KMS-11 (cell line): ENCODE measurements at regions not wholly inside any gene's neighbourhood (a gene's known extent, or its start where the extent isn't known, plus 50 kb on each side); places are given as distances from the start of the nearest gene placed in this dataset.

Experiments
- H2AFZ ChIP-seq: fragments of 200-600 bp; sonication (generic); 2 replicates; pipeline ENCODE4 v1.6.1; 2016; ENCODE audit warnings: antibody characterized with exemption, mixed run types, low read depth
- H3K27ac ChIP-seq: fragments of 200-600 bp; sonication (generic); 2 replicates; pipeline ENCODE4 v1.6.1; 2016; ENCODE audit warnings: mild to moderate bottlenecking, mixed run types
- H3K27me3 ChIP-seq: fragments of 200-600 bp; sonication (generic); 2 replicates; pipeline ENCODE4 v1.6.1; 2017; ENCODE audit warnings: mild to moderate bottlenecking, low read depth, mixed run types, moderate library complexity; ENCODE audit not compliant: insufficient read depth
- H3K36me3 ChIP-seq: fragments of 200-600 bp; sonication (generic); 2 replicates; pipeline ENCODE4 v1.6.1; 2017; ENCODE audit warnings: mild to moderate bottlenecking, mixed run types; ENCODE audit not compliant: insufficient read depth
- H3K4me1 ChIP-seq: fragments of 200-600 bp; sonication (generic); 2 replicates; pipeline ENCODE4 v1.6.1; 2016; ENCODE audit warnings: mild to moderate bottlenecking, low read depth, mixed run types; ENCODE audit not compliant: poor library complexity, severe bottlenecking
- H3K4me2 ChIP-seq: fragments of 200-600 bp; sonication (generic); 2 replicates; pipeline ENCODE4 v1.7.0; 2016; ENCODE audit warnings: mild to moderate bottlenecking, mixed run types
- H3K4me3 ChIP-seq: fragments of 200-600 bp; sonication (generic); IDR thresholded peaks from 2 replicates; pipeline ENCODE4 v1.6.1; 2017; ENCODE audit warnings: low read depth, low read length, mixed read lengths; ENCODE audit not compliant: insufficient read depth
- H3K79me2 ChIP-seq: fragments of 200-600 bp; sonication (generic); 2 replicates; pipeline ENCODE4 v1.6.1; 2016; ENCODE audit warnings: low read depth, mixed run types; ENCODE audit not compliant: insufficient read depth
- H3K9ac ChIP-seq: fragments of 200-600 bp; sonication (generic); 2 replicates; pipeline ENCODE4 v1.6.1; 2016; ENCODE audit warnings: mild to moderate bottlenecking, mixed run types
- H4K20me1 ChIP-seq: fragments of 200-600 bp; sonication (generic); 2 replicates; pipeline ENCODE4 v1.6.1; 2016; ENCODE audit warnings: mild to moderate bottlenecking, mixed run types; ENCODE audit not compliant: insufficient read depth
- CTCF ChIP-seq: fragments of 200-600 bp; sonication (generic); conservative IDR thresholded peaks from 2 replicates; pipeline ENCODE4 v1.6.1; 2017; ENCODE audit warnings: low read depth, mild to moderate bottlenecking, antibody characterized with exemption, low read length, moderate library complexity, mixed read lengths

GRCh38 chr6:14831070-14831469, 414.8 kb upstream of the JARID2 start:
- H2AFZ ChIP-seq = no peak overlapping the region
- no peak for TF ChIP-seq CTCF

GRCh38 chr6:14831937-14832336, 413.9 kb upstream of the JARID2 start:
- H3K79me2 ChIP-seq = no peaks in the 10 kb centered on the region
- no peaks in the 10 kb centered on the region for H4K20me1 ChIP-seq
- H3K4me3 ChIP-seq = no peak overlapping the region
- no peak overlapping the region for H3K4me2 ChIP-seq
- H3K27ac ChIP-seq = no peak overlapping the region
- TF ChIP-seq CTCF = no peak
- no peaks in the 10 kb centered on the region for H3K27me3 ChIP-seq
- H2AFZ ChIP-seq = no peak overlapping the region
- H3K9ac ChIP-seq = no peak overlapping the region
- H3K4me1 ChIP-seq = no peaks in the 10 kb centered on the region
- H3K36me3 ChIP-seq = no peaks in the 10 kb centered on the region

More at GRCh38 chr6:14831070-14831469, 414.8 kb upstream of the JARID2 start:
- no peak overlapping the region for H3K4me2 ChIP-seq
- H3K79me2 ChIP-seq = no peaks in the 10 kb centered on the region
- no peaks in the 10 kb centered on the region for H4K20me1 ChIP-seq
- H3K36me3 ChIP-seq = no peaks in the 10 kb centered on the region
- H3K4me1 ChIP-seq = no peaks in the 10 kb centered on the region
- no peak overlapping the region for H3K9ac ChIP-seq
- no peak overlapping the region for H3K27ac ChIP-seq
- H3K27me3 ChIP-seq = no peaks in the 10 kb centered on the region
- H3K4me3 ChIP-seq = no peak overlapping the region

GRCh38 chr6:14832427-14832826, 413.4 kb upstream of the JARID2 start:
- TF ChIP-seq CTCF = no peak
- H3K27me3 ChIP-seq = no peaks in the 10 kb centered on the region
- no peak overlapping the region for H3K27ac ChIP-seq
- H3K9ac ChIP-seq = no peak overlapping the region
- H2AFZ ChIP-seq = no peak overlapping the region
- no peaks in the 10 kb centered on the region for H3K4me1 ChIP-seq
- H3K36me3 ChIP-seq = no peaks in the 10 kb centered on the region
- no peak overlapping the region for H3K4me2 ChIP-seq
- no peak overlapping the region for H3K4me3 ChIP-seq
- H4K20me1 ChIP-seq = no peaks in the 10 kb centered on the region
- no peaks in the 10 kb centered on the region for H3K79me2 ChIP-seq

GRCh38 chr6:14834851-14835530, 410.9 kb upstream of the JARID2 start:
- Histone ChIP-seq H4K20me1 (no peaks in the 10 kb centered on the region), H3K27ac (no peak overlapping the region)

More at GRCh38 chr6:14834851-14835530, 410.9 kb upstream of the JARID2 start:
- Histone ChIP-seq H3K9ac (no peak overlapping the region), H3K79me2 (no peaks in the 10 kb centered on the region), H3K4me1 (no peaks in the 10 kb centered on the region), H3K4me2 (no peak overlapping the region), H3K36me3 (no peaks in the 10 kb centered on the region), H2AFZ (no peak overlapping the region), H3K4me3 (no peak overlapping the region), H3K27me3 (no peaks in the 10 kb centered on the region)
- no peak for TF ChIP-seq CTCF
